Astrocyte (in vitro differentiated cells and primary cell): ENCODE measurements at regions not wholly inside any gene's neighbourhood (a gene's known extent, or its start where the extent isn't known, plus 50 kb on each side); places are given as distances from the start of the nearest gene placed in this dataset.

Experiments
- DNase-seq: peaks from one replicate; pipeline ENCODE4 v3.0.0-alpha.2; 2010; ENCODE audit warnings: low read depth
- FAIRE-seq: peaks from 2 replicates; lab custom pipeline; 2011; peaks lifted over from hg19 to GRCh38; lab: Jason Lieb, UNC
- H2AFZ ChIP-seq: 2 replicates; pipeline ENCODE4 v1.6.0; 2012; ENCODE audit warnings: low read depth, low read length, inconsistent platforms
- H3K27ac ChIP-seq: 2 replicates; pipeline ENCODE4 v1.5.1; 2011; ENCODE audit warnings: low read depth, low read length, inconsistent platforms
- H3K27me3 ChIP-seq: 2 replicates; pipeline ENCODE4 v1.6.0; 2011; ENCODE audit warnings: low read length, inconsistent platforms; ENCODE audit not compliant: insufficient read depth
- H3K36me3 ChIP-seq: 2 replicates; pipeline ENCODE4 v1.5.1; 2011; ENCODE audit warnings: low read length, inconsistent platforms; ENCODE audit not compliant: insufficient read depth
- H3K4me1 ChIP-seq: 2 replicates; pipeline ENCODE4 v1.5.1; 2011; ENCODE audit warnings: low read length, inconsistent platforms; ENCODE audit not compliant: insufficient read depth
- H3K4me2 ChIP-seq: 2 replicates; pipeline ENCODE4 v1.6.0; 2012; ENCODE audit warnings: low read length, inconsistent platforms
- H3K4me3 ChIP-seq: 2 replicates; pipeline ENCODE4 v1.5.1; 2011; ENCODE audit warnings: low read depth, mild to moderate bottlenecking, low read length, inconsistent platforms; ENCODE audit not compliant: insufficient read depth
- H3K79me2 ChIP-seq: 2 replicates; pipeline ENCODE4 v1.6.0; 2012; ENCODE audit warnings: mild to moderate bottlenecking, low read length, inconsistent platforms; ENCODE audit not compliant: insufficient read depth
- H3K9ac ChIP-seq: 2 replicates; pipeline ENCODE4 v1.6.0; 2012; ENCODE audit warnings: mild to moderate bottlenecking, low read length, inconsistent platforms
- H3K9me3 ChIP-seq: 2 replicates; pipeline ENCODE4 v1.5.1; 2012; ENCODE audit warnings: low read depth, mild to moderate bottlenecking, low read length, inconsistent platforms; ENCODE audit not compliant: insufficient read depth
- H4K20me1 ChIP-seq: 2 replicates; pipeline ENCODE4 v1.6.0; 2012; ENCODE audit warnings: low read length, inconsistent platforms; ENCODE audit not compliant: insufficient read depth
- H3K27ac Mint-ChIP-seq: one replicate; pipeline ENCODE4 v1.8.0; 2021; ENCODE audit warnings: mild to moderate bottlenecking, mixed read lengths; ENCODE audit not compliant: unreplicated experiment
- H3K27me3 Mint-ChIP-seq: one replicate; pipeline ENCODE4 v1.8.0; 2021; ENCODE audit warnings: low read depth, mixed read lengths; ENCODE audit not compliant: unreplicated experiment
- H3K36me3 Mint-ChIP-seq: one replicate; pipeline ENCODE4 v1.8.0; 2021; ENCODE audit warnings: low read depth, mixed read lengths; ENCODE audit not compliant: unreplicated experiment
- H3K4me1 Mint-ChIP-seq: one replicate; pipeline ENCODE4 v1.8.0; 2021; ENCODE audit warnings: low read depth, mixed read lengths; ENCODE audit not compliant: unreplicated experiment
- H3K4me3 Mint-ChIP-seq: one replicate; pipeline ENCODE4 v1.8.0; 2021; ENCODE audit warnings: mild to moderate bottlenecking, moderate library complexity, mixed read lengths; ENCODE audit not compliant: unreplicated experiment
- H3K9me3 Mint-ChIP-seq: one replicate; pipeline ENCODE4 v1.8.0; 2021; ENCODE audit warnings: mild to moderate bottlenecking, mixed read lengths; ENCODE audit not compliant: unreplicated experiment
- CTCF ChIP-seq: IDR thresholded peaks from 2 replicates; pipeline ENCODE4 v1.5.1; 2011; ENCODE audit warnings: low read depth, mild to moderate bottlenecking, inconsistent platforms, low read length, moderate library complexity; ENCODE audit not compliant: insufficient read depth
- EZH2 ChIP-seq: IDR thresholded peaks from 2 replicates; pipeline ENCODE4 v1.6.1; 2012; ENCODE audit warnings: mild to moderate bottlenecking, low read length, inconsistent platforms; ENCODE audit not compliant: insufficient read depth

- Histone ChIP-seq H3K27me3 (peaks cover 2% of the 10 kb centered on the region), H3K9me3 (no peaks in the 10 kb centered on the region), H3K9ac (no peak overlapping the region), H3K79me2 (no peaks in the 10 kb centered on the region), H3K4me1 (no peaks in the 10 kb centered on the region), H3K4me3 (no peak overlapping the region), H3K27ac (no peak overlapping the region), H4K20me1 (no peaks in the 10 kb centered on the region), H3K36me3 (no peaks in the 10 kb centered on the region), H2AFZ (no peak overlapping the region), H3K4me2 (no peak overlapping the region)
- peaks cover 57% of the 10 kb centered on the region for H3K27me3 Mint-ChIP-seq
- H3K27ac Mint-ChIP-seq: no peak overlapping the region
- H3K9me3 Mint-ChIP-seq: no peaks in the 10 kb centered on the region
- DNase-seq (no peak), FAIRE-seq (no peak)
- H3K36me3 Mint-ChIP-seq: no peaks in the 10 kb centered on the region
- no peak overlapping the region for H3K4me3 Mint-ChIP-seq
- TF ChIP-seq EZH2 (no peak), CTCF (no peak)
- no peaks in the 10 kb centered on the region for H3K4me1 Mint-ChIP-seq
Measured at GRCh38 chr17:73754886-73755400, 110.7 kb upstream of the SDK2 start.

- no peaks in the 10 kb centered on the region for H3K4me1 Mint-ChIP-seq
- Histone ChIP-seq H3K4me2 (no peak overlapping the region), H3K9me3 (no peaks in the 10 kb centered on the region), H3K27ac (no peak overlapping the region), H3K36me3 (no peaks in the 10 kb centered on the region), H3K9ac (no peak overlapping the region), H3K4me1 (no peaks in the 10 kb centered on the region), H2AFZ (no peak overlapping the region), H3K27me3 (peaks cover 2% of the 10 kb centered on the region), H3K79me2 (no peaks in the 10 kb centered on the region), H3K4me3 (no peak overlapping the region), H4K20me1 (no peaks in the 10 kb centered on the region)
- H3K4me3 Mint-ChIP-seq: no peak overlapping the region
- H3K36me3 Mint-ChIP-seq: no peaks in the 10 kb centered on the region
- no peak for FAIRE-seq
- TF ChIP-seq CTCF: no peak
- TF ChIP-seq EZH2: no peak
- DNase-seq: no peak
- no peak overlapping the region for H3K27ac Mint-ChIP-seq
- H3K27me3 Mint-ChIP-seq: peaks cover 66% of the 10 kb centered on the region
- H3K9me3 Mint-ChIP-seq: no peaks in the 10 kb centered on the region
Measured at GRCh38 chr17:73757420-73757819, 113.2 kb upstream of the SDK2 start.

- Mint-ChIP-seq H3K4me3 (no peak overlapping the region), H3K4me1 (no peaks in the 10 kb centered on the region), H3K9me3 (no peaks in the 10 kb centered on the region), H3K36me3 (no peaks in the 10 kb centered on the region), H3K27me3 (peaks cover 62% of the 10 kb centered on the region), H3K27ac (no peak overlapping the region)
- Histone ChIP-seq H2AFZ (no peak overlapping the region), H3K4me1 (no peaks in the 10 kb centered on the region), H3K9me3 (no peaks in the 10 kb centered on the region), H3K36me3 (no peaks in the 10 kb centered on the region), H3K79me2 (no peaks in the 10 kb centered on the region), H3K4me3 (no peak overlapping the region), H3K4me2 (no peak overlapping the region), H3K27me3 (peaks cover 2% of the 10 kb centered on the region), H3K9ac (no peak overlapping the region), H4K20me1 (no peaks in the 10 kb centered on the region), H3K27ac (no peak overlapping the region)
- TF ChIP-seq CTCF (no peak), EZH2 (no peak)
- FAIRE-seq: no peak
- no peak for DNase-seq
Measured at GRCh38 chr17:73758245-73758644, 114.0 kb upstream of the SDK2 start.
